ENCODE measurements at regions not wholly inside any gene's neighbourhood (a gene's known extent, or its start where the extent isn't known, plus 50 kb on each side); places are given as distances from the start of the nearest gene placed in this dataset.

DNA sequence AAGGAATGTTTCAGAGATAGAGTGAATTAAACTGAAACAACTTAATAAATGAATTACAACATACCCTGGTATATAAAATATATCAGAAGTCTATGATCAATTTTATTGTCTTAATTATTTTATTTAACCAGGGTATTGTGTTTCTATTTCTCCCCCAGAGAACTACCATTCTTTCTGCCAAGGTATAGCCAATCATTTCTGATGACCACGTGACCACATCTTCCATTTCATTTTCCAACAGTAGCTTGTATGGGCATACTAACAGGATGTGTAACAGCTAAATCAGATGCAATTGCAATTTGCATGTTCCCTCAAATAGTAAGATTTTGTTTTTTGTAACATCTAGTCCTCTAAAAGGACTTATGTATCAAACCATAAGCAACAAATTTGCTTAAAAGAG, 123.9 kb upstream of the COL1A2 start:
- no peak for FAIRE-seq
- no peak for TF ChIP-seq POLR2A (IDR thresholded peaks at IDR 0.05; ENCODE audit: low read depth, low read length)
- no peak for DNase-seq (ENCODE audit: insufficient read length, low spot score)

GRCh38 chr7:94272821-94273583, 121.7 kb upstream of the COL1A2 start:
- FAIRE-seq (no peak), DNase-seq (ENCODE audit: insufficient read length, low spot score) (no peak)
- TF ChIP-seq POLR2A (IDR thresholded peaks at IDR 0.05; ENCODE audit: low read depth, low read length), result no peak

GRCh38 chr7:94274828-94275227, 119.9 kb upstream of the COL1A2 start:
- FAIRE-seq (no peak), DNase-seq (ENCODE audit: insufficient read length, low spot score) (no peak)
- no peak for TF ChIP-seq POLR2A (IDR thresholded peaks at IDR 0.05; ENCODE audit: low read depth, low read length)

DNA sequence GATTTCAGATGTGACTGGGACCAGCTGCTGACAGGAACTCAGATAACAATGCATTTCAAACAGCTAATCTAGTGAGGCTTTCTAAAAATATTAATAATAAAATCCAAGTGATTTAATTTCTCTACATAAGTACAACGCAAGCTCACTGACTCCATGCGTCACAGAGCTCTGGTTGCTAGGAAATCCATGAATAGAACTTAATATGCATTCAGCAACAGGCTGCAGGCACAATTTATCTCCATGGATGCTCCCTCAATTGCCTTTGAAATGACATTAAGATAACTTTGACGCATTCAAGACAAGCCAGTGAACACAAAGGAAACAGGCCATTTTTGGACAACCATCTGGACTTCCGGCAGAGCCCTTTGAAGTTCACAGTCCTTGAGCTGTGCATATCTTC, 118.7 kb upstream of the COL1A2 start:
- FAIRE-seq (no peak), DNase-seq (ENCODE audit: insufficient read length, low spot score) (no peak)
- TF ChIP-seq POLR2A (IDR thresholded peaks at IDR 0.05; ENCODE audit: low read depth, low read length), result no peak

- no peak for DNase-seq (ENCODE audit: insufficient read length, low spot score)
- no peak for TF ChIP-seq POLR2A (IDR thresholded peaks at IDR 0.05; ENCODE audit: low read depth, low read length)
- peak; percentile 36 for FAIRE-seq
These were observed 117.9 kb upstream of the COL1A2 start for GRCh38 chr7:94276795-94277194.

GRCh38 chr7:94277236-94277635, 117.5 kb upstream of the COL1A2 start:
- FAIRE-seq (no peak), DNase-seq (ENCODE audit: insufficient read length, low spot score) (no peak)
- no peak for TF ChIP-seq POLR2A (IDR thresholded peaks at IDR 0.05; ENCODE audit: low read depth, low read length)

GRCh38 chr7:94280851-94281250, 113.8 kb upstream of the COL1A2 start:
- no peak for DNase-seq (ENCODE audit: insufficient read length, low spot score)
- FAIRE-seq, result no peak
- no peak for TF ChIP-seq POLR2A (IDR thresholded peaks at IDR 0.05; ENCODE audit: low read depth, low read length)

DNA sequence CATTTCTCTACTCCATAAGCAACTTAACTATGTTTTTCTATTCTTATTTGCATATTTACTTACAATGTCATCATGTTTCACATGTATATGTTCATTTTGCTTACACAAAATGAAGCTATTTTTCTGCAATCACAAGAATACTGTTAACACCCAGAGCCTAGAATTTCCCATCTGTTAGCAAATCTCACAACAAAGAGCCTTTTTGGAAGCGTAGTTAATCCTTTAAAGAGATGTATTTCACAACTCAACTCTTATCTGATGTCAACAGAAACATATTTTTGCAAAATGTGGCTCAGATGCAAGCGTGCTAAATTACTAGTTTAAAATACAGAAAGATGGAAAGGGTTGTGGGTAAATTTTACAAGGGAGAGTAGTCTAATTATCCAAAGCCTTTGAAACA, 110.6 kb upstream of the COL1A2 start:
- no peak for TF ChIP-seq POLR2A (IDR thresholded peaks at IDR 0.05; ENCODE audit: low read depth, low read length)
- no peak for FAIRE-seq
- no peak for DNase-seq (ENCODE audit: insufficient read length, low spot score)

- DNase-seq (ENCODE audit: insufficient read length, low spot score), result no peak
- no peak for TF ChIP-seq POLR2A (IDR thresholded peaks at IDR 0.05; ENCODE audit: low read depth, low read length)
- FAIRE-seq, result no peak
These were observed 108.6 kb upstream of the COL1A2 start for GRCh38 chr7:94286111-94286510.

GRCh38 chr7:94288096-94288495, 106.6 kb upstream of the COL1A2 start:
- FAIRE-seq (no peak), DNase-seq (ENCODE audit: insufficient read length, low spot score) (no peak)
- TF ChIP-seq POLR2A (IDR thresholded peaks at IDR 0.05; ENCODE audit: low read depth, low read length), result no peak

- no peak for TF ChIP-seq POLR2A (IDR thresholded peaks at IDR 0.05; ENCODE audit: low read depth, low read length)
These were observed 105.6 kb upstream of the COL1A2 start for GRCh38 chr7:94289071-94289470.

DNA sequence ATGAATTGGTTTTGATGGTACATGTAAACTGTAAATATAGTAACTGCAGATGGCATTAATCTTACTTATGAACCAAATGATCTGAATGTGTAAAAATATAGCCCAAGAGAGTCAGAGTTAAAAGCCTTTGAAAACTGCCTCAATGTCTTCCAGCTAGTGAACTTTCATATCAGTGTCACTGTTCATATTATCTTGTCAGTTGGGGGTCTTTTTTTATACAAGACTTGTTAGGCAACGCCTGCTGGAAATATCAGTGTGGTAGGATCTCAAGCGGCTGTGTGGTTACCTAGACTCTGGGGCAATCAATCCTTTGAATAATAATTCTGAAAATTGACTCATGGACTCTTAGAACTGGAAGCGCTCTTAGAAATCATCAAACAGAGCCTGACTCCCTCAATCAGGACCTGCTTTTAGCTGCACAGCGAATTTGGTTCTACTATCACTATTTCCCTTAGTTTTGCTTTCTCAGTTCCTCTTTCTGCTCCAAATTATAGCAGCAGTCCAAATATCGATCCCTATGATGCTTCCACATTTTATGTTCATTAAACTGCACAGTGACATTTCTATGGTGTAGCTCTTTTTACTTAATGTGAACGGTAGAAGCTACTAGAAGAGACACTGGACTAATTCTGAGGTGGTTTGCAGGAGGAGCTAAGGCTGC, 100.1 kb upstream of the COL1A2 start:
- no peak for TF ChIP-seq POLR2A (IDR thresholded peaks at IDR 0.05; ENCODE audit: low read depth, low read length)
- DNase-seq (ENCODE audit: insufficient read length, low spot score), result no peak
- no peak for FAIRE-seq

More at GRCh38 chr7:94289071-94289470, 105.6 kb upstream of the COL1A2 start:
- DNase-seq (ENCODE audit: insufficient read length, low spot score) (peak; percentile 35), FAIRE-seq (peak; percentile 95)

- FAIRE-seq (no peak), DNase-seq (ENCODE audit: insufficient read length, low spot score) (no peak)
- TF ChIP-seq POLR2A (IDR thresholded peaks at IDR 0.05; ENCODE audit: low read depth, low read length), result no peak
These were observed 98.8 kb upstream of the COL1A2 start for GRCh38 chr7:94295850-94296249.

- FAIRE-seq, result no peak
- no peak for DNase-seq (ENCODE audit: insufficient read length, low spot score)
- TF ChIP-seq POLR2A (IDR thresholded peaks at IDR 0.05; ENCODE audit: low read depth, low read length), result no peak
These were observed 97.8 kb upstream of the COL1A2 start for GRCh38 chr7:94296881-94297280.

DNA sequence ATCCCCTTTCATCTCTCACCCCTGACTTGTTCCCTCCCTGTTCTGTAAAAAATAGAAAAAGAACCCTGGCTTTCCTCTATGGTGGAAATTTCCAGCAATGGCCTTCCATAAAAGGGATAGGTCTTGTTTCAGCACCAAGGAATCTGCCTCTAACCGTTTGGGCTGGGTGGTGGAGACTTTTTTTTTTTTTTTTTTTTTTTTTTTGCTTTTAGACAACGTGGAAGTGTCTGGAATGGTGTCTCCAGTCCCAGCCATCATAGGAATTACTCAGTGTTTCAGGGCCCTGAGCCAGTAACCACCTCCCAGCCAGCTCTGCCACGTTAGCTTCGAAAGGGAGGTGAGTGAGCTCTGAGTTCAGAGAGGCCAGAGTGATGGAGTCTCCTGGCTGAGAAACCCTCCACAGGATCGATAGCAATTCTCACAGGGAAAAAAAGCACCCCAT, 97.3 kb upstream of the COL1A2 start:
- peak; percentile 47 for DNase-seq (ENCODE audit: insufficient read length, low spot score)
- peak; percentile 41 for FAIRE-seq
- 0 out of 2 replicates have a peak, but pooled peaks have one; percentile 24 for TF ChIP-seq POLR2A (IDR thresholded peaks at IDR 0.05; ENCODE audit: low read depth, low read length)
